ENCODE measurements at regions not wholly inside any gene's neighbourhood (a gene's known extent, or its start where the extent isn't known, plus 50 kb on each side); places are given as distances from the start of the nearest gene placed in this dataset.

- WGBS (ENCODE audit: insufficient coverage, low coverage, low lambda C conversion rate, missing lambda C conversion rate) = 80% methylated on average over 3 of the region's 3 CpGs
- TF ChIP-seq CTCF (IDR thresholded peaks at IDR 0.05) = no peak
- no peak for TF ChIP-seq POLR2A (IDR thresholded peaks at IDR 0.05)
- no peak for DNase-seq
- H3K27ac ChIP-seq = no peak overlapping the region
- H3K9me3 ChIP-seq = no peaks in the 10 kb centered on the region
- H3K27me3 ChIP-seq = no peaks in the 10 kb centered on the region
- no peak for ATAC-seq
- intact Hi-C loops (cut with DNase I) = no loop called here
- no peaks in the 10 kb centered on the region for H3K4me1 ChIP-seq
- H3K4me3 ChIP-seq = no peak overlapping the region
- no peaks in the 10 kb centered on the region for H3K36me3 ChIP-seq
These were observed 393.3 kb downstream of the KIF16B start for GRCh38 chr20:16179919-16180318.

- intact Hi-C loops (cut with DNase I) = no loop called here
- H3K4me3 ChIP-seq = no peak overlapping the region
- ATAC-seq (no peak), DNase-seq (no peak)
- H3K27me3 ChIP-seq = no peaks in the 10 kb centered on the region
- 88% methylated on average over 1 of the region's 1 CpG for WGBS (ENCODE audit: insufficient coverage, low coverage, low lambda C conversion rate, missing lambda C conversion rate)
- no peaks in the 10 kb centered on the region for H3K4me1 ChIP-seq
- H3K27ac ChIP-seq = no peak overlapping the region
- TF ChIP-seq CTCF (IDR thresholded peaks at IDR 0.05) (no peak), POLR2A (IDR thresholded peaks at IDR 0.05) (no peak)
- H3K9me3 ChIP-seq = no peaks in the 10 kb centered on the region
- H3K36me3 ChIP-seq = no peaks in the 10 kb centered on the region
These were observed 393.9 kb downstream of the KIF16B start for GRCh38 chr20:16179371-16179770.

GRCh38 chr20:16178546-16179135, 394.6 kb downstream of the KIF16B start:
- no peaks in the 10 kb centered on the region for H3K27me3 ChIP-seq
- no peak overlapping the region for H3K27ac ChIP-seq
- no peaks in the 10 kb centered on the region for H3K36me3 ChIP-seq
- no peak overlapping the region for H3K4me3 ChIP-seq
- ATAC-seq (no peak), DNase-seq (no peak)
- TF ChIP-seq CTCF (IDR thresholded peaks at IDR 0.05) (no peak), POLR2A (IDR thresholded peaks at IDR 0.05) (no peak)
- no peaks in the 10 kb centered on the region for H3K9me3 ChIP-seq
- H3K4me1 ChIP-seq = no peaks in the 10 kb centered on the region
- intact Hi-C loops (cut with DNase I) = no loop called here
- WGBS (ENCODE audit: insufficient coverage, low coverage, low lambda C conversion rate, missing lambda C conversion rate) = 81% methylated on average over 5 of the region's 5 CpGs

GRCh38 chr20:16175322-16175961, 397.8 kb downstream of the KIF16B start:
- TF ChIP-seq POLR2A (IDR thresholded peaks at IDR 0.05) (no peak), CTCF (IDR thresholded peaks at IDR 0.05) (no peak)
- no peak for ATAC-seq
- 53% methylated on average over 7 of the region's 7 CpGs for WGBS (ENCODE audit: insufficient coverage, low coverage, low lambda C conversion rate, missing lambda C conversion rate)
- intact Hi-C loops (cut with DNase I) = no loop called here
- H3K27ac ChIP-seq = no peak overlapping the region
- H3K4me1 ChIP-seq = no peaks in the 10 kb centered on the region
- H3K27me3 ChIP-seq = no peaks in the 10 kb centered on the region
- H3K36me3 ChIP-seq = no peaks in the 10 kb centered on the region
- H3K4me3 ChIP-seq = no peak overlapping the region
- no peaks in the 10 kb centered on the region for H3K9me3 ChIP-seq
- DNase-seq = no peak
